ENCODE measurements at regions not wholly inside any gene's neighbourhood (a gene's known extent, or its start where the extent isn't known, plus 50 kb on each side); places are given as distances from the start of the nearest gene placed in this dataset.

GRCh38 chr6:126117251-126117650 lies 130.9 kb downstream of the TRMT11 start:
- intact Hi-C loops (cut with micrococcal nuclease), result no loop called here
- Histone ChIP-seq H3K27me3 (ENCODE audit: low read depth) (peaks cover 83% of the 10 kb centered on the region), H3K4me3 (no peak overlapping the region), H3K36me3 (peaks cover 5% of the 10 kb centered on the region), H3K9me3 (replicated peaks) (no peaks in the 10 kb centered on the region), H3K4me1 (peaks cover 5% of the 10 kb centered on the region), H3K27ac (replicated peaks) (no peak overlapping the region)
- TF ChIP-seq CTCF (IDR thresholded peaks at IDR 0.05; ENCODE audit: borderline replicate concordance), result no peak
- DNase-seq, result no peak

- DNase-seq, result no peak
- no peak for TF ChIP-seq CTCF (IDR thresholded peaks at IDR 0.05; ENCODE audit: borderline replicate concordance)
- Histone ChIP-seq H3K27me3 (ENCODE audit: low read depth) (peaks cover 83% of the 10 kb centered on the region), H3K36me3 (peaks cover 3% of the 10 kb centered on the region), H3K9me3 (replicated peaks) (no peaks in the 10 kb centered on the region), H3K27ac (replicated peaks) (no peak overlapping the region), H3K4me1 (peaks cover 5% of the 10 kb centered on the region), H3K4me3 (no peak overlapping the region)
- intact Hi-C loops (cut with micrococcal nuclease), result no loop called here
These were observed 131.9 kb downstream of the TRMT11 start for GRCh38 chr6:126118058-126118755.

GRCh38 chr6:126118936-126119335 lies 132.6 kb downstream of the TRMT11 start:
- Histone ChIP-seq H3K27me3 (ENCODE audit: low read depth) (peaks cover 83% of the 10 kb centered on the region), H3K36me3 (peaks cover 2% of the 10 kb centered on the region), H3K9me3 (replicated peaks) (no peaks in the 10 kb centered on the region), H3K27ac (replicated peaks) (no peak overlapping the region), H3K4me1 (peaks cover 5% of the 10 kb centered on the region), H3K4me3 (no peak overlapping the region)
- no peak for DNase-seq
- intact Hi-C loops (cut with micrococcal nuclease), result no loop called here
- TF ChIP-seq CTCF (IDR thresholded peaks at IDR 0.05; ENCODE audit: borderline replicate concordance), result no peak

- Histone ChIP-seq H3K36me3 (no peaks in the 10 kb centered on the region), H3K4me1 (no peaks in the 10 kb centered on the region), H3K9me3 (replicated peaks) (no peaks in the 10 kb centered on the region), H3K4me3 (no peak overlapping the region), H3K27me3 (ENCODE audit: low read depth) (peaks cover 93% of the 10 kb centered on the region), H3K27ac (replicated peaks) (no peak overlapping the region)
- no peak for DNase-seq
- intact Hi-C loops (cut with micrococcal nuclease), result no loop called here
- no peak for TF ChIP-seq CTCF (IDR thresholded peaks at IDR 0.05; ENCODE audit: borderline replicate concordance)
These were observed 136.9 kb downstream of the TRMT11 start for GRCh38 chr6:126123226-126123625.

GRCh38 chr6:126127659-126128058 lies 141.3 kb downstream of the TRMT11 start:
- Histone ChIP-seq H3K4me3 (no peak overlapping the region), H3K9me3 (replicated peaks) (no peaks in the 10 kb centered on the region), H3K27me3 (ENCODE audit: low read depth) (peaks cover 86% of the 10 kb centered on the region), H3K4me1 (no peaks in the 10 kb centered on the region), H3K27ac (replicated peaks) (no peak overlapping the region), H3K36me3 (peaks cover 7% of the 10 kb centered on the region)
- intact Hi-C loops (cut with micrococcal nuclease), result no loop called here
- DNase-seq, result no peak
- TF ChIP-seq CTCF (IDR thresholded peaks at IDR 0.05; ENCODE audit: borderline replicate concordance), result no peak

Data from left ventricle myocardium inferior (tissue), 1 donor.